Epithelial cell of proximal tubule (primary cell): ENCODE measurements at regions not wholly inside any gene's neighbourhood (a gene's known extent, or its start where the extent isn't known, plus 50 kb on each side); places are given as distances from the start of the nearest gene placed in this dataset.

Experiments used
- DNase-seq: peaks from one replicate; pipeline ENCODE4 v3.0.0-alpha.2; 2011; ENCODE audit warnings: low read depth
- H3K4me3 ChIP-seq: 2 replicates; pipeline ENCODE4 v1.5.1; 2011; ENCODE audit warnings: low read depth, mild to moderate bottlenecking, low read length
- TF ChIP-seq, protein P1 (sequence below): conservative IDR thresholded peaks from 2 replicates; pipeline ENCODE4 v1.5.1; 2012; ENCODE audit warnings: low read depth, mild to moderate bottlenecking, low read length

DNA sequence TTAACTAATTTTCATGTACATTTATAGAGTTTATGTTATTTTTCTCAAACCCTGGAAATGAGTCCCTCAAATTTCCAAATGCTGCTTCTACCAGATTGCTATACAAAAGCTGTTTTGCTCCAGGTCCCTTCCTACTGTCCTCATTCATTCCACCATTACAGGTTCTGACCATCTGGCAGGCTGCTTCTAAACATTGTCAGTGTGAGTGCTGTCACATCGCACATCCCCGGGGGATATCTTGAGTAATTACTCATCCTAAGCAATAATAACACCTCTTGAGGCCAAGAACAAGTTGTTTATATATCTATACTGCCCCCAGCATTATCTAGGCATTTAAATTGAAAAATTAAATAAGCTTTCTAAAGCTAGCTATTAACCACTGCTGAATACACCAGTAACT is 1675.3 kb upstream of the CDH6 start:
- no peak overlapping the region for H3K4me3 ChIP-seq
- no peak for DNase-seq
- TF ChIP-seq, protein P1, sequence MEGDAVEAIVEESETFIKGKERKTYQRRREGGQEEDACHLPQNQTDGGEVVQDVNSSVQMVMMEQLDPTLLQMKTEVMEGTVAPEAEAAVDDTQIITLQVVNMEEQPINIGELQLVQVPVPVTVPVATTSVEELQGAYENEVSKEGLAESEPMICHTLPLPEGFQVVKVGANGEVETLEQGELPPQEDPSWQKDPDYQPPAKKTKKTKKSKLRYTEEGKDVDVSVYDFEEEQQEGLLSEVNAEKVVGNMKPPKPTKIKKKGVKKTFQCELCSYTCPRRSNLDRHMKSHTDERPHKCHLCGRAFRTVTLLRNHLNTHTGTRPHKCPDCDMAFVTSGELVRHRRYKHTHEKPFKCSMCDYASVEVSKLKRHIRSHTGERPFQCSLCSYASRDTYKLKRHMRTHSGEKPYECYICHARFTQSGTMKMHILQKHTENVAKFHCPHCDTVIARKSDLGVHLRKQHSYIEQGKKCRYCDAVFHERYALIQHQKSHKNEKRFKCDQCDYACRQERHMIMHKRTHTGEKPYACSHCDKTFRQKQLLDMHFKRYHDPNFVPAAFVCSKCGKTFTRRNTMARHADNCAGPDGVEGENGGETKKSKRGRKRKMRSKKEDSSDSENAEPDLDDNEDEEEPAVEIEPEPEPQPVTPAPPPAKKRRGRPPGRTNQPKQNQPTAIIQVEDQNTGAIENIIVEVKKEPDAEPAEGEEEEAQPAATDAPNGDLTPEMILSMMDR, result no peak

DNA sequence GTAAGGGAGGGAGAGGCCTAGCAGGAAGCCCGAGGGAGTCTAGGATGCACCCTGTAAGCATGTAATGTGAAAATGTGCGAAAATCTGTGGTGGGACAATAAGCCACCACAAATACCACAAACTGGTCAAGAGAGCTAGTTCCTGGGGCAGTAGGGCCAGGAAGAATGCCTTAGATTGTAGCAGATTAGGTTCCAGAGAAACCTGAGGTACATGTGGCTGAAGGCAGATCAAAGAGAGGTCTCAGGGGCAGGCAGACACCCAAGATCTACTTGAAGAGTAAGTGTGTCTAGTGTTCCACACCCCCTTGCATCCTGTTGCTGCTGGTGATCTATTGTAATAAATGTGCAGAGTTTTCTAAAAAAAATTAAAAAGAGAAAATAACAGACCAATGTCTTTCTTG is 1677.3 kb upstream of the CDH6 start:
- TF ChIP-seq, protein P1, result no peak

DNA sequence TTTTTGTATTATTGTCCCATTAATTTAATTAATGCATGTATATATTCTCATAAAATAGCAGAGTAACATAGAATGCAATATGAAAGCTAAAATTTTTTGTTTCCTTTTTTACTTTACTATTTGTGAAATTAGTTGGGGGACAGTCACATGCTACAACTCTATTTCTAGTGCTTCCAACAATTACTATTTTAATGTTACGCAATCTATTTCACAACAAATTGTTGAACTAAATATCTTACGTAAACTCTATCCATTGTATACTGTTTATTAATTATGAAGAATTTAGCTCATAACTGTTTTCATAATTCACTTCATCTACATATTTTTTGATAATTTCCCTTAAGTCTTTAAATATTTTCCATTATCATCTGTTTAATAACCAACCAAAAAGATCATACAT is 1685.4 kb upstream of the CDH6 start:
- no peak for DNase-seq

More for the DNA sequence above, 1677.3 kb upstream of the CDH6 start:
- DNase-seq, result no peak
- no peak overlapping the region for H3K4me3 ChIP-seq

DNA sequence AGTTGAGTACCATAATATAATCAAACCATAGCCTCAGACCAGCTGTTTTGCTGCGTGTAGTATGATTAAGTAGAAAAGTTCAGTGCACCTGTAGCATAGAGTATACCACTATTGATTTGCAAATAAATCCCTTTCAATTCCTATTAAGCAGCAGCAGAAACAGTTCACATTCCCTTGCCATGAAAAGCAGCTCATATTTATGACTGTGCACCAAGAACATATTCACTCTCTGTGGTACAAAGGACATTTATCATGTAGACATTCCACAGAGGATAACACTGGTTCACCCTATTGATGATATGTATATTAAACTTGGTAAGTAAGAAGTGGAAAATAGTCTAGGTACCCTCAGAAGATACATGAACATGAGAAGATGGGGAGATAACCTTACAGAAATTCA is 1689.1 kb upstream of the CDH6 start:
- H3K4me3 ChIP-seq, result no peak overlapping the region
- no peak for DNase-seq
- TF ChIP-seq, protein P1, result no peak

More for the DNA sequence above, 1685.4 kb upstream of the CDH6 start:
- H3K4me3 ChIP-seq, result no peak overlapping the region
- TF ChIP-seq, protein P1, result no peak

DNA sequence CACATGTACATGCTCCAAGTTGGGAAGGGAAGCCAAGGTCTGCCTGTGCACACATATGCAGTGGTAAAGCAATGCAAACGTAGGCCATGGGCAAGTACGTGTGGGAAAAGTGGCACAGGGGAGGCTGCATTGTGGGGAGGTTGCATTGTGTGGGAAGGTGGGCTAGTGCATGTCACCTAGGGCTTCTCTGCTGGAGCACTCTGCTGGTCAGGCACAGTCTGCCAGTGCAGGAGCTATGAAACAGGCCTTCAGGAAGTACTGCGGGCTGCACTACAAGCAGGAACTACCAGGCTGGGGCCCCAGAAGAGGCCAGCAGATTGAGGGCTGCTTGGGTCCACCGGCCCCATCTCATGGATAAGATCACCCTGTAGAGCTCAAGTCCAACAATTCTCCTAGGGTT is 1694.6 kb upstream of the CDH6 start:
- TF ChIP-seq, protein P1, result no peak
- H3K4me3 ChIP-seq, result no peak overlapping the region
- no peak for DNase-seq

DNA sequence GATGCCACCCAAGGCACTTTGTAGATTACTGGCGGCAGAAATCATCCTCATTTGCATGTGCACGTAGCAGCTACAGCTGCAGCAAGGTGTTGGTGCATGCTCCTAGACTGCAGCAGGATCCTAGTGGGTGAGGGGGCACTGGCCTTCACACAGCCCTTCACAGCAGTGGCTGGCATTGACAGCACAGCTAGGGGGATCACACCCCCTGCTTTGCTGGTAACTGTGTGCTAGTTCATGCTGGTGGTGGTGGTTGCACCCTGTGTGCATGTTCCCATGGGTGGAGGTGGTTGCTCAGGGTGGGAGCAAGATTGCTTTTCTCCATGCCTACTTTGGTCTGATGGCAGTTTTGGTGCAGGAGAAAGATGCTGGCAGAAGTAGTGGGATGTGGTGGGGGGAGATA is 1695.1 kb upstream of the CDH6 start:
- TF ChIP-seq, protein P1, result no peak

DNA sequence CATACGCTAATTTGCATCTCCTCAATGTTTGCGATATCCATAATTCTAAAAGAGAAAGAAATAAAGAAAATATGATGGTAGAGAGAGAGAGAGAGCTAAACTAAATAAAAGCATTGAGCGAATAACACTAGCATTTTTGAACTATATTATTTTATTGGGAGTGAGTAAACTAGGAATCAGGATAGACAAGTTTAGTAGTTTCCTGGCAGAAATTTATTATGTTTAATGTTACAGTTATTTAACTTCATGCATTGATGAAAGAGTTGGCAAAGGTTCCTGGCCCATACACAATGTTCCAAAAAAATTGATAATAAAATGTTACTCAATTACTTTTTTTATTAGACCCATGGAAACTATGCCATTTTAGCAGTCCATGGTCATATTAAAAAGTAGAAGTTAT is 1708.2 kb upstream of the CDH6 start:
- DNase-seq, result no peak
- TF ChIP-seq, protein P1, result no peak
- no peak overlapping the region for H3K4me3 ChIP-seq

More for the DNA sequence above, 1695.1 kb upstream of the CDH6 start:
- H3K4me3 ChIP-seq, result no peak overlapping the region
- DNase-seq, result no peak
